Epithelial cell of proximal tubule (primary cell): ENCODE measurements at regions not wholly inside any gene's neighbourhood (a gene's known extent, or its start where the extent isn't known, plus 50 kb on each side); places are given as distances from the start of the nearest gene placed in this dataset.

Experiments used
- DNase-seq: peaks from one replicate; pipeline ENCODE4 v3.0.0-alpha.2; 2011; ENCODE audit warnings: low read depth
- H3K4me3 ChIP-seq: 2 replicates; pipeline ENCODE4 v1.5.1; 2011; ENCODE audit warnings: low read depth, mild to moderate bottlenecking, low read length
- CTCF ChIP-seq: conservative IDR thresholded peaks from 2 replicates; pipeline ENCODE4 v1.5.1; 2012; ENCODE audit warnings: low read depth, mild to moderate bottlenecking, low read length

DNA sequence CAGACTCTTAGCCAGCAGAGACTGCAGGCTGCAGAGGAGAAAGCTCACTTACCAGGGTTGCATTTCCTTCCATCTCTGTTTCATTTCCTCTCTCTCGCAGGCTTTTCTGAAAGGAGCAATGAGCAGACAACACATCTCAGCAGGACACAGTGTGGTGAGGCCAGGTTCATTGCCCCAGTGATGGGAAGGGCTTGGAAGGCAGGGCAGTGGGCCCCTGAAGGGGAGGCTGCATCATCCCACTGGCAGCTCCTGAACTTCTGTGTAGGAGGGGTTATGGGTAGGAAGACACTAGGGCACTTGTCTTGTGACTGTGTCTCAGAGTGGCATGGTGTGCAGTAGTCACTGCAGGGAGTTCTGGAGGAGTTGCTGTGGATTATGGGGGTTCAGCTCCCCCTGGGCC is 246.8 kb downstream of the QKI start:
- DNase-seq: no peak
- no peak overlapping the region for H3K4me3 ChIP-seq
- TF ChIP-seq CTCF: no peak

GRCh38 chr6:163659803-163660202 is 245.3 kb downstream of the QKI start:
- no peak for DNase-seq
- no peak for TF ChIP-seq CTCF

GRCh38 chr6:163655217-163656121 is 241.0 kb downstream of the QKI start:
- no peak for TF ChIP-seq CTCF
- no peak for DNase-seq
- H3K4me3 ChIP-seq: no peak overlapping the region

More at GRCh38 chr6:163659803-163660202, 245.3 kb downstream of the QKI start:
- no peak overlapping the region for H3K4me3 ChIP-seq

DNA sequence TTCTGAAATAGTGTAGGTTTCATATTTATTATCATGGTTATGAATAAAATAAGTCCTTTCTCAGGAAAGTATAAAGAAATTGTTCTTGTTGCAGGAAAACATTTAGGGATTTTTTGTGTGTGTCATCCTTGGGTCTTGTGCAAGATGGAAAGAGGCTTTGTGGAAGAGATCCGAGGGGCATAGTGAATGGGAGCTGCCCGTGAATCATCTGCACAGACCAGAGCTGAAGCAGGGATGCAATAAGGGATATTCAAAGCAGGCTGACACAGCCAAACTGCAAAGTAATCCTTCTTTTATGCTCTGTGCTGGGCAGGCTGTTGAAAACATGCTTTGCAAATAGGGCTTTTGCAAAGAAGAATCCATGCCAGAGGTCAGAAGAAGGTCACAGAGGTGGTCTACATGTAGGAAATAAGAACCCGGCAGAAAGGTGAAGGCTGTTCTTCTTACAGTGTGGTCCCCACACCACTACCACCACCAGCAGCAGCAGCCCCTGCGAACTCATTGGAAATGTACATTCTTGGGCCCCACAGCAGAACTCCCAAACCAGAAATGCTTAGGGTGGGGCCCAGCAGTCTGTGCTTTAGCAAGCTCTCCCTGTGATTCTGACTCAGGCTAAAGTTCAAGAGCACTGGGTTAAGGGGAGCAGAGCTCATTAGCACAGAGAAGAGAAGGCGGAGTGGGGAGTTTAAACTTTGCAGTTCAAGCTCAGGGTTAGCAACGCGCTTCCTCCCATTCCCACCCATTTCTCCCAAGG is 237.6 kb downstream of the QKI start:
- no peak for DNase-seq
- no peak for TF ChIP-seq CTCF
- no peak overlapping the region for H3K4me3 ChIP-seq

DNA sequence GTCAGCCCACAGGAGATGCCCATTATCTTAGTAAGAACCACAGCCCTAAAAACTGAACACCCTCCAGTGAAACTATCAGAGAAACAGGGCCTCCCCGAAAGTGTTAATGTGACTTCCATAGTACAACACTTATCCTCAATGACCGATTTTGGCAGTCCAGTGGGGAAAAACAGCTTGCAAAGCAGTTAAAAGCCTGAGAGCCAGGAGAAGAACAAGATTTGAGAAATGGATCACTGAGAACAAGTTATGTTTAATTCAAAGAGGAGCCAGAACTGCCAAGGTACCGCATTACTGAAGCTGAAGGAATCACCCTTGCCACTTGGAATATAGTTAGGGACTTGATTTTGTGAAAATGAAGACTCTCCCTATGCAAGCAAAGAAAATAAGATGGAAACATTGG is 236.9 kb downstream of the QKI start:
- no peak overlapping the region for H3K4me3 ChIP-seq
- DNase-seq: no peak
- TF ChIP-seq CTCF: no peak

DNA sequence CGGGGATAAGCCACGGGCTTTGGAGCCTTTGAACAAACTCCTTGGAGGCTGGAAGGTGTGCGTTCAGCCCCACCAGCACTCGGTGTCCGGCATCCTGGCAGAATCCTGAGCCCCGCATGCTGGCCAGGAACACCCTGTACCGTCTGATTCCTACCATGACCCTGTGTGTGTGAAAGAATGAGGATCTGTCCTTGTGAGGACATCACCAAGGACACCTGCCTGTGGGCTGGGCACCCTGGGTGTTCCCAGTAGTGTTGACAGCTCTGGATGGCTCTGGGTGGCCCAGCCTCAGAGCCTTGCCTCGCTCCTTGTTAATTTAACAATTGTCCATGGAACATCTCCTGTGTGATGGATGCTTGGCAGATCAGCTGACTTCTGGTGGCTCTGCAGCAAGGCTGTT is 234.3 kb downstream of the QKI start:
- TF ChIP-seq CTCF: no peak
- H3K4me3 ChIP-seq: no peak overlapping the region
- no peak for DNase-seq
